HepG2 (cell line): ENCODE measurements at regions not wholly inside any gene's neighbourhood (a gene's known extent, or its start where the extent isn't known, plus 50 kb on each side); places are given as distances from the start of the nearest gene placed in this dataset.

Source experiments
- ATAC-seq: fragments of 200-7000 bp; cut with Tn5 transposase; 3 replicates; pipeline ENCODE4 v1.9.1; 2020; ENCODE audit warnings: mild to moderate bottlenecking, moderate library complexity
- BruUV-seq: library from RNA; stranded (reverse); fragments of 400-500 nt; replicated peaks from 2 replicates; lab custom pipeline; 2021; lab: Mats Ljungman, UMichigan
- CTCF ChIA-PET: fragments of 300-600 bp; formaldehyde crosslinking; extraction: SDS; loops from one replicate; lab custom pipeline; 2021; ENCODE audit warnings: low total read pairs, inconsistent platforms, low intra/inter-chr PET ratio; lab: Yijun Ruan, JAX
- POLR2A ChIA-PET: fragments of 350-600 bp; sonication (Branson Sonifier 250); formaldehyde crosslinking; loops from one replicate; lab custom pipeline; 2020; ENCODE audit warnings: antibody characterized with exemption, inconsistent platforms; lab: Yijun Ruan, JAX
- DNase-seq: peaks from one replicate; pipeline ENCODE4 v3.0.0-alpha.2; 2015; ENCODE audit warnings: low spot score
- FAIRE-seq: peaks from 3 replicates; lab custom pipeline; 2011; peaks lifted over from hg19 to GRCh38; lab: Jason Lieb, UNC
- H2AFZ ChIP-seq: one replicate; pipeline ENCODE4 v1.6.1; 2011; ENCODE audit warnings: low read length, inconsistent platforms
- H3K27ac ChIP-seq: fragments of 300-600 bp; 3 replicates; pipeline ENCODE4 v1.8.0; 2011; ENCODE audit warnings: mixed run types, mild to moderate bottlenecking, mixed read lengths, low read length, inconsistent platforms; ENCODE audit not compliant: insufficient read depth; ENCODE audit errors: extremely low read length
- H3K27me3 ChIP-seq, 2 experiments: fragments of 200-600 bp in 1 of 2; 2 replicates in 1 of 2; 3 replicates in 1 of 2; pipeline versions ENCODE4 v1.6.0 to v1.8.0; 2011; ENCODE audit warnings: low read length in 2 of 2, mild to moderate bottlenecking in 2 of 2, moderate library complexity in 2 of 2, inconsistent platforms in 1 of 2; ENCODE audit not compliant: insufficient read depth in 2 of 2, control insufficient read depth in 1 of 2
- H3K36me3 ChIP-seq, 2 experiments: fragments of 200-600 bp in 1 of 2; replicated peaks in 1 of 2; 2 replicates in 1 of 2; 3 replicates in 1 of 2; pipeline versions ENCODE4 v1.5.1 to v1.8.0; 2011; ENCODE audit warnings: low read length in 2 of 2, inconsistent platforms in 1 of 2; ENCODE audit not compliant: insufficient read depth in 2 of 2, control insufficient read depth in 1 of 2
- H3K4me1 ChIP-seq: 2 replicates; pipeline ENCODE4 v1.5.1; 2012; ENCODE audit warnings: low read length, inconsistent platforms; ENCODE audit not compliant: insufficient read depth
- H3K4me2 ChIP-seq: 2 replicates; pipeline ENCODE4 v1.6.0; 2011; ENCODE audit warnings: low read depth, low read length, inconsistent platforms
- H3K4me3 ChIP-seq, 3 experiments: fragments of 200-600 bp in 1 of 3; sonication (generic), shearing (Covaris generic) in 1 of 3; replicated peaks in 1 of 3; 2 replicates each; pipeline ENCODE4 v1.5.1; 2011 to 2016; ENCODE audit warnings: low read length in 3 of 3, inconsistent platforms in 2 of 3, low read depth in 2 of 3, mild to moderate bottlenecking in 2 of 3, control low read depth in 1 of 3, mixed read lengths in 1 of 3; ENCODE audit not compliant: insufficient read depth in 1 of 3
- H3K79me2 ChIP-seq: one replicate; pipeline ENCODE4 v1.6.1; 2011; ENCODE audit warnings: low read length, inconsistent platforms; ENCODE audit not compliant: insufficient read depth
- H3K9ac ChIP-seq: 2 replicates; pipeline ENCODE4 v1.6.0; 2011; ENCODE audit warnings: mild to moderate bottlenecking, low read depth, low read length, inconsistent platforms; ENCODE audit not compliant: insufficient read depth
- H3K9me3 ChIP-seq: 2 replicates; pipeline ENCODE4 v1.5.1; 2012; ENCODE audit warnings: mild to moderate bottlenecking, low read length
- H4K20me1 ChIP-seq: 2 replicates; pipeline ENCODE4 v1.6.0; 2011; ENCODE audit warnings: inconsistent platforms, mild to moderate bottlenecking, low read length, moderate library complexity; ENCODE audit not compliant: insufficient read depth
- ATF6 ChIP-seq: sonication (generic); formaldehyde crosslinking; conservative IDR thresholded peaks from 2 replicates; pipeline ENCODE4 v1.4.0; 2020; ENCODE audit warnings: missing genetic modification reagents
- CAMTA2 ChIP-seq: sonication (generic); formaldehyde crosslinking; IDR thresholded peaks from 2 replicates; pipeline ENCODE4 v1.4.0; 2020; ENCODE audit warnings: mild to moderate bottlenecking, missing genetic modification reagents, borderline replicate concordance
- FOXA1 ChIP-seq, 2 experiments: fragments of 450-650 bp in 1 of 2; sonication (generic) in 1 of 2; formaldehyde crosslinking in 1 of 2; IDR thresholded peaks; 2 replicates each; pipeline versions ENCODE4 v1.4.0 to v1.6.1; 2016 to 2020; ENCODE audit warnings: missing genetic modification reagents in 1 of 2
- FOXK1 ChIP-seq: sonication (generic); formaldehyde crosslinking; IDR thresholded peaks from 2 replicates; pipeline ENCODE4 v1.4.0; 2020; ENCODE audit warnings: low read depth, missing genetic modification reagents, borderline replicate concordance
- PRMT3 ChIP-seq: sonication (generic); formaldehyde crosslinking; IDR thresholded peaks from 2 replicates; pipeline ENCODE4 v1.8.1; 2022; ENCODE audit warnings: low read depth, mild to moderate bottlenecking, moderate library complexity, missing genetic modification reagents, borderline replicate concordance
- SKIL ChIP-seq: sonication (generic); formaldehyde crosslinking; IDR thresholded peaks from 2 replicates; pipeline ENCODE4 v1.8.0; 2022; ENCODE audit warnings: missing genetic modification reagents, mild to moderate bottlenecking, moderate library complexity, borderline replicate concordance
- ZNF3 ChIP-seq: IDR thresholded peaks from 2 replicates; pipeline ENCODE4 v1.7.0; 2017; ENCODE audit warnings: inconsistent platforms
- ZSCAN30 ChIP-seq: sonication (generic); formaldehyde crosslinking; IDR thresholded peaks from 2 replicates; pipeline ENCODE4 v1.5.0; 2020; ENCODE audit warnings: mild to moderate bottlenecking, missing genetic modification reagents
- WGBS: methylation state at CpG from one replicate; pipeline ENCODE4 v1.1.6; 2017; ENCODE audit warnings: low lambda C conversion rate; 5-methylcytosine and 5-hydroxymethylcytosine counted together
- in situ Hi-C: cut with HindIII; loops from 2 replicates; pipeline ENCODE4 v1.10.0; 2017; ENCODE audit warnings: low pct_unique_long_range_greater_than_20kb; ENCODE audit not compliant: extremely low pct_ligation_motif_present
- intact Hi-C: fragments of 100-400 bp; cut with micrococcal nuclease; formaldehyde crosslinking; loops from one replicate; pipeline ENCODE4 v1.10.0; 2022; ENCODE audit not compliant: unreplicated experiment
- TF ChIP-seq, protein P1 (sequence below): sonication (generic); formaldehyde crosslinking; IDR thresholded peaks from 2 replicates; pipeline ENCODE4 v1.8.1; 2023; ENCODE audit warnings: mild to moderate bottlenecking, missing genetic modification reagents
- TF ChIP-seq, protein P2 (sequence below), 2 experiments: fragments of 450-650 bp in 1 of 2; sonication (generic) in 1 of 2; formaldehyde crosslinking in 1 of 2; IDR thresholded peaks; 2 replicates each; pipeline versions ENCODE4 v1.6.1 to v1.8.0; 2016 to 2022; ENCODE audit warnings: antibody characterized with exemption in 1 of 2, mild to moderate bottlenecking in 1 of 2, missing genetic modification reagents in 1 of 2

DNA sequence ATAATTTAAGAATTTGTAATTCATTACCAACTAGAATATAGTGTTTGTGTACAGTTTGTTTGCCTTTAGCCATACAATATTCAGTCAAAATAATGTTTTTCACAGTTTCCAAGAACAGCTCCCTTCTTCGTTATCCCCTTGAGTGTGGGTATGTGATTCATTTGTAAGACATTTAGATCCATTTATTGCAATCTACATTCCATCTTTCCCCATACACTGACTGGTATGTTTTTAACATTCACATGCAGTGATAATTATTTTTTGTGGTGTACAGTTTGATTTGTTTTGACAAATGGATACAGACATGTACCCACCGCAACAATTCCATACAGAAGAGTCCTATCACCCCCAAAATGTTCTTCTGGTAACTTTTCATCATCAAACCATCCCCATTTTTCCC lies 589.1 kb upstream of the ADAMTS5 start:
- POLR2A ChIA-PET: no interaction called here
- H3K9ac ChIP-seq: no peak overlapping the region
- no peaks in the 10 kb centered on the region for H4K20me1 ChIP-seq
- H3K36me3 ChIP-seq: no peaks in the 10 kb centered on the region
- no peaks in the 10 kb centered on the region for H3K4me1 ChIP-seq
- H3K9me3 ChIP-seq: peaks cover 91% of the 10 kb centered on the region
- H3K27ac ChIP-seq: no peak overlapping the region
- no peaks in the 10 kb centered on the region for H3K27me3 ChIP-seq
- H3K4me3 ChIP-seq: no peak overlapping the region
- H3K4me2 ChIP-seq: no peak overlapping the region
- H3K79me2 ChIP-seq: no peaks in the 10 kb centered on the region
- in situ Hi-C loops (loop anchor here (25.0 kb wide), 1 partner anchor 106 kb away; no protein-coding TSS in a partner anchor), intact Hi-C loops (no loop called here)
- DNase-seq (no peak), ATAC-seq (no peak), FAIRE-seq (no peak)
- CTCF ChIA-PET: no interaction called here
- WGBS: 4% methylated on average over 2 of the region's 2 CpGs
- H2AFZ ChIP-seq: no peak overlapping the region
- no TSS peak for BruUV-seq
- TF ChIP-seq, protein P1, sequence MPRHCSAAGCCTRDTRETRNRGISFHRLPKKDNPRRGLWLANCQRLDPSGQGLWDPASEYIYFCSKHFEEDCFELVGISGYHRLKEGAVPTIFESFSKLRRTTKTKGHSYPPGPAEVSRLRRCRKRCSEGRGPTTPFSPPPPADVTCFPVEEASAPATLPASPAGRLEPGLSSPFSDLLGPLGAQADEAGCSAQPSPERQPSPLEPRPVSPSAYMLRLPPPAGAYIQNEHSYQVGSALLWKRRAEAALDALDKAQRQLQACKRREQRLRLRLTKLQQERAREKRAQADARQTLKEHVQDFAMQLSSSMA (CRISPR knock-in tag): no peak
- TF ChIP-seq ZSCAN30 (CRISPR knock-in tag) (no peak), SKIL (CRISPR knock-in tag) (no peak), ATF6 (no peak), PRMT3 (CRISPR knock-in tag) (no peak), FOXK1 (CRISPR knock-in tag) (no peak), CAMTA2 (CRISPR knock-in tag) (no peak), ZNF3 (no peak), FOXA1 (IDR thresholded peaks at IDR 0.05) (no peak), FOXA1 (CRISPR knock-in tag; IDR thresholded peaks at IDR 0.05) (no peak)
- TF ChIP-seq, protein P2, sequence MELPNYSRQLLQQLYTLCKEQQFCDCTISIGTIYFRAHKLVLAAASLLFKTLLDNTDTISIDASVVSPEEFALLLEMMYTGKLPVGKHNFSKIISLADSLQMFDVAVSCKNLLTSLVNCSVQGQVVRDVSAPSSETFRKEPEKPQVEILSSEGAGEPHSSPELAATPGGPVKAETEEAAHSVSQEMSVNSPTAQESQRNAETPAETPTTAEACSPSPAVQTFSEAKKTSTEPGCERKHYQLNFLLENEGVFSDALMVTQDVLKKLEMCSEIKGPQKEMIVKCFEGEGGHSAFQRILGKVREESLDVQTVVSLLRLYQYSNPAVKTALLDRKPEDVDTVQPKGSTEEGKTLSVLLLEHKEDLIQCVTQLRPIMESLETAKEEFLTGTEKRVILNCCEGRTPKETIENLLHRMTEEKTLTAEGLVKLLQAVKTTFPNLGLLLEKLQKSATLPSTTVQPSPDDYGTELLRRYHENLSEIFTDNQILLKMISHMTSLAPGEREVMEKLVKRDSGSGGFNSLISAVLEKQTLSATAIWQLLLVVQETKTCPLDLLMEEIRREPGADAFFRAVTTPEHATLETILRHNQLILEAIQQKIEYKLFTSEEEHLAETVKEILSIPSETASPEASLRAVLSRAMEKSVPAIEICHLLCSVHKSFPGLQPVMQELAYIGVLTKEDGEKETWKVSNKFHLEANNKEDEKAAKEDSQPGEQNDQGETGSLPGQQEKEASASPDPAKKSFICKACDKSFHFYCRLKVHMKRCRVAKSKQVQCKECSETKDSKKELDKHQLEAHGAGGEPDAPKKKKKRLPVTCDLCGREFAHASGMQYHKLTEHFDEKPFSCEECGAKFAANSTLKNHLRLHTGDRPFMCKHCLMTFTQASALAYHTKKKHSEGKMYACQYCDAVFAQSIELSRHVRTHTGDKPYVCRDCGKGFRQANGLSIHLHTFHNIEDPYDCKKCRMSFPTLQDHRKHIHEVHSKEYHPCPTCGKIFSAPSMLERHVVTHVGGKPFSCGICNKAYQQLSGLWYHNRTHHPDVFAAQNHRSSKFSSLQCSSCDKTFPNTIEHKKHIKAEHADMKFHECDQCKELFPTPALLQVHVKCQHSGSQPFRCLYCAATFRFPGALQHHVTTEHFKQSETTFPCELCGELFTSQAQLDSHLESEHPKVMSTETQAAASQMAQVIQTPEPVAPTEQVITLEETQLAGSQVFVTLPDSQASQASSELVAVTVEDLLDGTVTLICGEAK (IDR thresholded peaks at IDR 0.05): no peak
- TF ChIP-seq, protein P2 (CRISPR knock-in tag; IDR thresholded peaks at IDR 0.05): no peak
